RWPE2 (cell line): ENCODE measurements at regions not wholly inside any gene's neighbourhood (a gene's known extent, or its start where the extent isn't known, plus 50 kb on each side); places are given as distances from the start of the nearest gene placed in this dataset.
A peak's percentile ranks its signal among the peaks of the same experiment; 100 is the strongest.

ENCODE experiments used
- ATAC-seq: fragments of 200-7000 bp; cut with Tn5 transposase; 3 replicates; pipeline ENCODE4 v1.9.1; 2021; ENCODE audit warnings: low read depth
- DNase-seq: peaks from one replicate; pipeline ENCODE4 v3.0.0-alpha.2; 2020; ENCODE audit warnings: low spot score
- H3K27ac ChIP-seq: fragments of 450-650 bp; 2 replicates; pipeline ENCODE4 v1.5.1; 2017; ENCODE audit warnings: mild to moderate bottlenecking; ENCODE audit not compliant: poor library complexity, severe bottlenecking
- H3K27me3 ChIP-seq: fragments of 250-450 bp; sonication (Bioruptor Pico); 2 replicates; pipeline ENCODE4 v1.5.1; 2021; ENCODE audit warnings: mild to moderate bottlenecking, moderate library complexity; ENCODE audit not compliant: insufficient read depth, poor library complexity, severe bottlenecking
- H3K36me3 ChIP-seq: fragments of 250-450 bp; sonication (Bioruptor Pico); 2 replicates; pipeline ENCODE4 v1.5.1; 2020; ENCODE audit warnings: low read depth, mild to moderate bottlenecking, moderate library complexity
- H3K4me1 ChIP-seq: fragments of 250-450 bp; sonication (Bioruptor Pico); 2 replicates; pipeline ENCODE4 v1.5.1; 2021; ENCODE audit warnings: mild to moderate bottlenecking, moderate library complexity; ENCODE audit not compliant: insufficient read depth, poor library complexity, severe bottlenecking
- H3K4me3 ChIP-seq: fragments of 250-450 bp; sonication (Bioruptor Pico); 2 replicates; pipeline ENCODE4 v1.5.1; 2021; ENCODE audit warnings: mild to moderate bottlenecking, moderate library complexity; ENCODE audit not compliant: severe bottlenecking
- H3K9me3 ChIP-seq: fragments of 250-450 bp; sonication (Bioruptor Pico); 2 replicates; pipeline ENCODE4 v1.5.1; 2021; ENCODE audit warnings: mild to moderate bottlenecking, moderate library complexity; ENCODE audit not compliant: severe bottlenecking
- CTCF ChIP-seq: fragments of 450-650 bp; IDR thresholded peaks from one replicate; pipeline ENCODE4 v1.5.1; 2017; ENCODE audit warnings: mild to moderate bottlenecking, moderate library complexity; ENCODE audit not compliant: poor library complexity, severe bottlenecking

DNA sequence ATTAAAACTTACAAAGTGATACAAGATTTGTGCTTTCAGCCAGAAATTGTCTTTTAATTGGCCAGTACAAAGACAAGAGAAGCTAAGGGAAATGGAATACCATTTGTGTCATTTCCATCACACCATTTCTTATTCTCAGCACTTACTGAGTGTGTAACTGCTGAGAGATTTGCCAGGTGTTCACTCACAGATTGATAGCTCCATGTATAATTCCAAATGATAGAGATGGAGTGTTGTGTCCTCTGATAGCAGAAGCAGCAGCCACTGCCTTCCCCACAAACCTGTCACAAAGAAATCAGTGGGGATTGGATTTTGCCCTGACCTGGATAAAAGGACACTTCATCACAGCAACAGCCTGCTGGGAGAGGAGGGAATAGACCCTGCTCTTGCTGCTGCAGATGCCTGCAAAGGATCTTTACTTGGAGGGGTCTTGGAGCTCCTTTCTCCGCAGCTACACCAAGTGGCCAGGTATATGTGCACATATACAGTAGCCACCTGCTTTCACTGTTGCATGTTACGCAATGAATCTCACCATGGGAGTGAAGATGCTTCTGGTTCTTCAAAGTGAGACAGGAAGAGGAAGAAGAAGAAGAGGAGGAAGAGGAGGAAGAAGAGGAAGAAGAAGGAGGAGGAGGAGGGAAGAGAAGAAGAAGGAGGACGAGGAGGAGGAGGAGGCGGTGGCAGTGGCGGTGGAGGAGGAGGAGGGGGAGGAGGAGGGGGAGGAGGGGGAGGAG is 78.7 kb upstream of the KCNJ15 start:
- no peak for ATAC-seq
- no peak for DNase-seq
- no peaks in the 10 kb centered on the region for H3K27me3 ChIP-seq
- no peak overlapping the region for H3K4me3 ChIP-seq
- no peak for TF ChIP-seq CTCF
- peaks cover 10% of the 10 kb centered on the region for H3K4me1 ChIP-seq
- no peaks in the 10 kb centered on the region for H3K36me3 ChIP-seq
- H3K9me3 ChIP-seq, result no peaks in the 10 kb centered on the region
- no peak overlapping the region for H3K27ac ChIP-seq

GRCh38 chr21:38178653-38179470 is 77.9 kb upstream of the KCNJ15 start:
- TF ChIP-seq CTCF, result no peak
- ATAC-seq, result peak; percentile 40; the same call in 1 of the 3 replicates
- Histone ChIP-seq H3K4me3 (no peak overlapping the region), H3K4me1 (peaks cover 10% of the 10 kb centered on the region), H3K27me3 (no peaks in the 10 kb centered on the region), H3K9me3 (no peaks in the 10 kb centered on the region), H3K27ac (peak overlapping the region; percentile 37), H3K36me3 (no peaks in the 10 kb centered on the region)
- DNase-seq, result no peak

DNA sequence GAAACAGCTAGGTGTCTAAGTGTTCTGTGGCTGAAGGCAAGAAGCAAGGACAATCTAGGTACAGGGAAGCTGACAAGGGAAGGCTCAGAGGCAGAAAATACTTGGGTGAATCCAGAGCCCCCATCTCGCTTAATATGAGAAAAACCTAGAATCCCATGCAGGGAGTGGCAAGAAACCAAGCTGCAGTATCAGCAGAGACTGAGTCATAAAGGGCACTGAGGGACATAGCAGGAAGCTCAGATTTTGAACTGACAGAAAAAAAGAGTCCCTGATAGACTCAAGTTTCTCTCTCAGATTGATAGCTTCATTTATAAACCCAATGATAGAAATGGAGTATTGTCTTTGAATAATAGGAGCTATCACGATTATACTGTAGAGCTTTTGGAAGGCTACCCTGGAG is 77.3 kb upstream of the KCNJ15 start:
- Histone ChIP-seq H3K4me3 (no peak overlapping the region), H3K36me3 (no peaks in the 10 kb centered on the region), H3K4me1 (peaks cover 10% of the 10 kb centered on the region), H3K9me3 (no peaks in the 10 kb centered on the region), H3K27ac (peak overlapping the region; percentile 37), H3K27me3 (no peaks in the 10 kb centered on the region)
- no peak for DNase-seq
- no peak for ATAC-seq
- no peak for TF ChIP-seq CTCF

GRCh38 chr21:38181096-38181495 is 75.7 kb upstream of the KCNJ15 start:
- peaks cover 3% of the 10 kb centered on the region for H3K9me3 ChIP-seq
- H3K4me3 ChIP-seq, result no peak overlapping the region
- peak overlapping the region; percentile 37 for H3K27ac ChIP-seq
- no peak for TF ChIP-seq CTCF
- DNase-seq, result no peak
- no peaks in the 10 kb centered on the region for H3K27me3 ChIP-seq
- H3K36me3 ChIP-seq, result no peaks in the 10 kb centered on the region
- ATAC-seq, result 0 out of 3 replicates have a peak, but pooled peaks have one; percentile 19
- peaks cover 12% of the 10 kb centered on the region for H3K4me1 ChIP-seq
